HCT116 (cell line): ENCODE measurements at regions not wholly inside any gene's neighbourhood (a gene's known extent, or its start where the extent isn't known, plus 50 kb on each side); places are given as distances from the start of the nearest gene placed in this dataset.

Experiments
- ATAC-seq: fragments of 200-7000 bp; cut with Tn5 transposase; 2 replicates; pipeline ENCODE4 v1.9.1; 2020; ENCODE audit warnings: mild to moderate bottlenecking, moderate library complexity
- BruUV-seq: library from RNA; stranded (reverse); fragments of 400-500 nt; replicated peaks from 2 replicates; lab custom pipeline; 2021; lab: Mats Ljungman, UMichigan
- CTCF ChIA-PET: fragments of 300-600 bp; sonication (Branson Sonifier 250); formaldehyde crosslinking; loops from one replicate; lab custom pipeline; 2021; ENCODE audit warnings: antibody characterized with exemption; lab: Charles Lee
- POLR2A ChIA-PET: fragments of 300-600, 350-600 bp; sonication (Branson Sonifier 250); formaldehyde crosslinking; loops from one replicate; lab custom pipeline; 2021; ENCODE audit warnings: antibody characterized with exemption; lab: Charles Lee
- RAD21 ChIA-PET, 2 experiments: fragments of 300-600 bp; sonication (Branson Sonifier 250); formaldehyde crosslinking; loops; one replicate each; lab custom pipeline; 2023; ENCODE audit warnings: low total read pairs in 2 of 2; ENCODE audit not compliant: uncharacterized antibody in 2 of 2, unreplicated experiment in 2 of 2, low non-redundant PET in 1 of 2; lab: Charles Lee
- DNase-seq: peaks from one replicate; pipeline ENCODE4 v3.0.0-alpha.2; 2010; ENCODE audit warnings: low read depth, low spot score
- H2AFZ ChIP-seq: fragments of 200-600 bp; shearing (Covaris generic), sonication (generic); 2 replicates; pipeline ENCODE4 v1.6.1; 2017; ENCODE audit warnings: low read depth, mixed run types, mixed read lengths, antibody characterized with exemption, low read length; ENCODE audit not compliant: poor library complexity, severe bottlenecking
- H3K27ac ChIP-seq: 2 replicates; pipeline ENCODE4 v1.5.1; 2012; ENCODE audit warnings: low read depth, low read length
- H3K27me3 ChIP-seq: fragments of 200-600 bp; sonication (generic); 2 replicates; pipeline ENCODE4 v1.6.1; 2016; ENCODE audit warnings: mixed run types, low read length, mixed read lengths; ENCODE audit not compliant: insufficient read depth
- H3K36me3 ChIP-seq, 2 experiments: fragments of 200-500 bp in 1 of 2; fragments of 200-600 bp in 1 of 2; sonication (Bioruptor generic) in 1 of 2; sonication (generic) in 1 of 2; 2 replicates each; pipeline versions ENCODE4 v1.5.1 to v1.6.1; 2014 to 2016; ENCODE audit warnings: low read length in 2 of 2, inconsistent platforms in 1 of 2, mixed read lengths in 1 of 2, mixed run types in 1 of 2; ENCODE audit not compliant: insufficient read depth in 2 of 2, control insufficient read depth in 1 of 2
- H3K4me1 ChIP-seq, 2 experiments: fragments of 200-600 bp in 1 of 2; sonication (generic) in 1 of 2; 2 replicates each; pipeline versions ENCODE4 v1.5.1 to v1.6.1; 2012 to 2017; ENCODE audit warnings: low read length in 2 of 2, inconsistent platforms in 1 of 2, mild to moderate bottlenecking in 1 of 2, mixed read lengths in 1 of 2, mixed run types in 1 of 2, moderate library complexity in 1 of 2; ENCODE audit not compliant: insufficient read depth in 2 of 2, control insufficient read depth in 1 of 2
- H3K4me2 ChIP-seq: fragments of 200-600 bp; sonication (generic); 2 replicates; pipeline ENCODE4 v1.6.1; 2017; ENCODE audit warnings: mixed run types, low read length, mixed read lengths
- H3K4me3 ChIP-seq, 2 experiments: fragments of 200-600 bp in 1 of 2; sonication (generic) in 1 of 2; replicated peaks in 1 of 2; 2 replicates each; pipeline ENCODE4 v1.5.1; 2011 to 2016; ENCODE audit warnings: low read length in 2 of 2, control low read depth in 1 of 2, low read depth in 1 of 2, mild to moderate bottlenecking in 1 of 2, mixed read lengths in 1 of 2, mixed run types in 1 of 2
- H3K79me2 ChIP-seq: fragments of 200-600 bp; sonication (generic); 2 replicates; pipeline ENCODE4 v1.6.1; 2017; ENCODE audit warnings: mild to moderate bottlenecking, mixed run types, low read length, moderate library complexity, mixed read lengths; ENCODE audit not compliant: insufficient read depth
- H3K9ac ChIP-seq: fragments of 200-600 bp; sonication (generic); 2 replicates; pipeline ENCODE4 v1.6.1; 2016; ENCODE audit warnings: low read length, mixed read lengths
- H3K9me2 ChIP-seq: fragments of 200-600 bp; sonication (generic), shearing (Covaris generic); 2 replicates; pipeline ENCODE4 v1.6.1; 2017; ENCODE audit warnings: mixed run types, mild to moderate bottlenecking, moderate library complexity; ENCODE audit not compliant: insufficient read depth
- H3K9me3 ChIP-seq, 2 experiments: fragments of 200-500 bp in 1 of 2; fragments of 200-600 bp in 1 of 2; sonication (Bioruptor generic) in 1 of 2; sonication (generic) in 1 of 2; 2 replicates each; pipeline ENCODE4 v1.6.1; 2014 to 2017; ENCODE audit warnings: low read length in 2 of 2, mixed read lengths in 2 of 2, inconsistent platforms in 1 of 2, low read depth in 1 of 2, mild to moderate bottlenecking in 1 of 2, mixed run types in 1 of 2, moderate library complexity in 1 of 2; ENCODE audit not compliant: control insufficient read depth in 1 of 2, insufficient read depth in 1 of 2
- H4K20me1 ChIP-seq: fragments of 200-600 bp; sonication (generic), shearing (Covaris generic); 2 replicates; pipeline ENCODE4 v1.6.1; 2017; ENCODE audit warnings: mixed run types, mild to moderate bottlenecking, moderate library complexity; ENCODE audit not compliant: insufficient read depth
- ATF3 ChIP-seq: IDR thresholded peaks from 2 replicates; pipeline ENCODE4 v1.6.1; 2012
- CBX3 ChIP-seq: IDR thresholded peaks from 2 replicates; pipeline ENCODE4 v1.6.1; 2012; ENCODE audit warnings: low read depth
- CEBPB ChIP-seq: IDR thresholded peaks from 2 replicates; pipeline ENCODE4 v1.6.1; 2012; ENCODE audit warnings: low read depth
- EGR1 ChIP-seq: IDR thresholded peaks from 2 replicates; pipeline ENCODE4 v1.6.1; 2012; ENCODE audit warnings: low read depth
- ELF1 ChIP-seq: IDR thresholded peaks from 2 replicates; pipeline ENCODE4 v1.6.1; 2012; ENCODE audit warnings: low read depth, borderline replicate concordance
- EZH2 ChIP-seq: fragments of 200-600 bp; sonication (generic); IDR thresholded peaks from 2 replicates; pipeline ENCODE4 v1.6.1; 2017; ENCODE audit warnings: antibody characterized with exemption, mixed run types
- EZH2phosphoT487 ChIP-seq: fragments of 200-600 bp; IDR thresholded peaks from 2 replicates; pipeline ENCODE4 v1.6.1; 2018; ENCODE audit warnings: antibody characterized with exemption, borderline replicate concordance
- FOSL1 ChIP-seq: IDR thresholded peaks from 2 replicates; pipeline ENCODE4 v1.6.1; 2012; ENCODE audit warnings: low read depth
- JUND ChIP-seq: IDR thresholded peaks from 2 replicates; pipeline ENCODE4 v1.6.1; 2012
- POLR2A ChIP-seq: IDR thresholded peaks from 2 replicates; pipeline ENCODE4 v1.7.0; 2011; ENCODE audit warnings: borderline replicate concordance; ENCODE audit not compliant: insufficient read depth, insufficient read length; ENCODE audit errors: extremely low read depth
- RAD21 ChIP-seq: IDR thresholded peaks from 2 replicates; pipeline ENCODE4 v1.6.1; 2012; ENCODE audit warnings: low read depth, mild to moderate bottlenecking
- REST ChIP-seq: IDR thresholded peaks from 2 replicates; pipeline ENCODE4 v1.6.1; 2012; ENCODE audit warnings: low read depth
- SIN3A ChIP-seq: IDR thresholded peaks from 2 replicates; pipeline ENCODE4 v1.6.1; 2012; ENCODE audit warnings: low read depth
- TCF7L2 ChIP-seq: IDR thresholded peaks from 2 replicates; pipeline ENCODE4 v1.7.0; 2011; ENCODE audit warnings: borderline replicate concordance, inconsistent platforms; ENCODE audit not compliant: insufficient read depth, insufficient read length; ENCODE audit errors: extremely low read depth
- YY1 ChIP-seq: IDR thresholded peaks from 2 replicates; pipeline ENCODE4 v1.6.1; 2011; ENCODE audit warnings: low read length, low read depth, moderate library complexity, mild to moderate bottlenecking; ENCODE audit not compliant: insufficient replicate concordance; ENCODE audit errors: extremely low read depth
- ZBTB33 ChIP-seq: IDR thresholded peaks from 2 replicates; pipeline ENCODE4 v1.6.1; 2011; ENCODE audit warnings: mild to moderate bottlenecking, low read length, moderate library complexity; ENCODE audit not compliant: insufficient replicate concordance; ENCODE audit errors: extremely low read depth
- ZFX ChIP-seq: fragments of 450-650 bp; IDR thresholded peaks from 2 replicates; pipeline ENCODE4 v1.6.1; 2017
- ZNF274 ChIP-seq: fragments of 200-500 bp; sonication (Bioruptor generic); IDR thresholded peaks from 2 replicates; pipeline ENCODE4 v1.6.1; 2014; ENCODE audit warnings: mild to moderate bottlenecking, low read depth, low read length, inconsistent platforms
- intact Hi-C: fragments of 100-400 bp; cut with micrococcal nuclease; formaldehyde crosslinking; loops from 2 replicates; pipeline ENCODE4 v1.10.0; 2022
- TF ChIP-seq, protein P1 (sequence below): IDR thresholded peaks from 2 replicates; pipeline ENCODE4 v1.6.1; 2012

DNA sequence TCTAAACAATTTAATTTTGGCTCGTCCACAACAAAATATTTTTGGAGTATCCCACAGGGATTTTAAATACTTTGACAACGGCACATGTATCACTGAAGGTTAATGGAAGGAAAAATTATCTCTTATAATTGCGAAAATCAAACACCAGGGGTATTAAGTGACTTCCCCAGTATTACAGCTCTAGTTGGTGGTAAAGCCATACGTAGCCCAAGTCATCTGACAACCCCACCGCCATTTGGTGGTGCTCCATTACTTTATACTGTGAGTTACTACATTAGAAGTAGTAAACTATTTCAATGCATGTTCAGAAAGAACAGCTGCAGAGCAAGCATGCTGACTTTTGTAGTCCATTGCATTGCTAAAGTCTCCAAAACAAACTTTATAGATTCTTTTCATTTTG is 179.7 kb downstream of the HGF start:
- no peak overlapping the region for H3K27ac ChIP-seq
- ChIA-PET POLR2A (no interaction called here), RAD21 (no interaction called here)
- H2AFZ ChIP-seq, result no peak overlapping the region
- H3K4me2 ChIP-seq, result no peak overlapping the region
- no peaks in the 10 kb centered on the region for H3K4me1 ChIP-seq
- intact Hi-C loops, result no loop called here
- no peak for ATAC-seq
- no peaks in the 10 kb centered on the region for H3K36me3 ChIP-seq
- H3K4me3 ChIP-seq, result no peak overlapping the region
- no peak for TF ChIP-seq CBX3
- no peak for TF ChIP-seq CEBPB
- no peak for TF ChIP-seq YY1
- TF ChIP-seq FOSL1, result no peak
- no peak for TF ChIP-seq ELF1
- TF ChIP-seq ATF3, result no peak
- TF ChIP-seq JUND, result no peak
- no peak for TF ChIP-seq POLR2A
- TF ChIP-seq REST, result no peak
- TF ChIP-seq EZH2phosphoT487, result no peak
- TF ChIP-seq ZBTB33, result no peak
- no peak for TF ChIP-seq EZH2
- TF ChIP-seq TCF7L2, result no peak
- no peak for TF ChIP-seq ZNF274
- no peak for TF ChIP-seq EGR1
- TF ChIP-seq ZFX, result no peak
- TF ChIP-seq RAD21, result no peak
- TF ChIP-seq SIN3A, result no peak
- TF ChIP-seq, protein P1, sequence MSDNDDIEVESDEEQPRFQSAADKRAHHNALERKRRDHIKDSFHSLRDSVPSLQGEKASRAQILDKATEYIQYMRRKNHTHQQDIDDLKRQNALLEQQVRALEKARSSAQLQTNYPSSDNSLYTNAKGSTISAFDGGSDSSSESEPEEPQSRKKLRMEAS, result no peak
- TF ChIP-seq, all 23 proteins: peak for 0
- no peak overlapping the region for H3K9ac ChIP-seq
- H3K27me3 ChIP-seq, result no peaks in the 10 kb centered on the region
- BruUV-seq, result no TSS peak
- H3K9me2 ChIP-seq, result no peaks in the 10 kb centered on the region; the same call in 1 of the 2 replicates
- CTCF ChIA-PET, result no interaction called here
- H3K9me3 ChIP-seq, result no peaks in the 10 kb centered on the region
- DNase-seq, result no peak
- no peaks in the 10 kb centered on the region for H3K79me2 ChIP-seq
- H4K20me1 ChIP-seq, result no peaks in the 10 kb centered on the region
